GM18867 (cell line): ENCODE measurements at regions not wholly inside any gene's neighbourhood (a gene's known extent, or its start where the extent isn't known, plus 50 kb on each side); places are given as distances from the start of the nearest gene placed in this dataset.
"Not testable (repeated sequence)": the region's sequence is repeated elsewhere in the genome, so short reads cannot be mapped to it uniquely, and the experiment has no call there.

Source experiments
- ATAC-seq: cut with Tn5 transposase; IDR thresholded peaks from one replicate; pipeline ENCODE4 v1.9.1; 2021; ENCODE audit warnings: mild to moderate bottlenecking, moderate library complexity; ENCODE audit not compliant: unreplicated experiment

DNA sequence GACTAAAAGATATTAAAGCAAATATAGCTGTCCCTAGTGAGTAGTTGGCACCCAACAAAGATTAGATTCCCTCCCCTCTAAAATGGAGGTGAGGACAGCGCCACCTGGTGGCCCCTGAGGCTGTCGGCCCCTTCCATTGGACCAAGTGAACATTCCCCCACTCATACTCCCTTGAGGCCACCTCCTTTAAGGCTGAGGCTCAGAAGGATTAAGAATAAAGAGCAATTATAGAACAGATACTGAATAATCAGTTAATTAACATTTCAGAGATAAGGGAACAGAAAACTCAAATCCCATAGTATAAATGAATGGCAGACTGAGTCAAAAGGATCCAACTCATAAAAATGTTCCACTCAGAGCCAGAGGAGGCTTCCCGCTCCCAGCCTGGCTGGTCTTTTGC, 130.4 kb upstream of the GHITM start:
- peak; percentile 63 for ATAC-seq

DNA sequence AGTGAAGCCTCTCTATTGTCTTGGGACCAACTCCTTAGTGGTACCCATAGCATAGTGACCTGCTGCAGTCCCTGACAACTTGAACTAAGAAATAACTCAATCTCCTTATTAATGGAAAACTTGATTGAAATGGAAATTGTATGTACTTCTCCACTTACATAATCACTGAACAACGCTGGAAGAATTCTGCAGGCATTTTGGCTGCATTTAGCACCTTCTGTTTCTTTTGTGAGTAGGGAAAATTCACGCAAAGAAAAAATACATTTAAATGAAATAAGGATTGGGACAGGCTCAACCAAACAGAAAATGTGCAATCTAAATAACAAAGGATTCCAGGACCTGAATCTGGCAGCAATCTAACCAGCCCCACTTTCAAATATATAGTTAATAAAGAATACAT, 126.9 kb upstream of the GHITM start:
- no peak for ATAC-seq

DNA sequence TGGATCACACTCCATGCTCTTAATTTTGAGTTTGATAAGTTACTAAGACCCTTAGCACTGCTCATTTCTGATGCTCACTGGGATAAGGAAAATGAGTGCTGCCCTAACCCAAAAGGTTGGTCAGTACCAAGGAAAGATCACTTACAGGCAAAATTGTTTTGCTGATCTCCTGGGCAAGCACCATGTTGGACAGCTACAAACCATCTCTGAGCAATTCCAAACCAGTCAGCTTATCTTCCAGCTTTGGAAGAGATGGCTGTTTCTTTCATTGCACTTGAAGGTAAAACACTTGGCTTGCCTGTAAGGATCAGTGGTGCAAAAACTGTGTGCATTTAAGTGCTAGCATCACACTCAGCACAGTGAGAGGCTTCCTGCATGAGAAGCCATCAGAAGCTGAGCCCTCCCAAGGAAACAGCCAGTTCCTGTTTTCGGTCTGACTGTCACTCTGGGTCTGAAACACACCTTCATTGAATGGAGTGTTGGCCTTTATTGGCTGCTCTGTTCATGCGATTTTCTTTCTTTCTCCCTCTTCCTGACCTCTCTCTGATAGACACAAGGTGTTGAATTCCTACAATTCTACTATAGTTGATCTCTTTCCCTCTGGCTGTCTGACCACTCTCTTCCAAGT, 126.4 kb upstream of the GHITM start:
- peak; percentile 97 for ATAC-seq

DNA sequence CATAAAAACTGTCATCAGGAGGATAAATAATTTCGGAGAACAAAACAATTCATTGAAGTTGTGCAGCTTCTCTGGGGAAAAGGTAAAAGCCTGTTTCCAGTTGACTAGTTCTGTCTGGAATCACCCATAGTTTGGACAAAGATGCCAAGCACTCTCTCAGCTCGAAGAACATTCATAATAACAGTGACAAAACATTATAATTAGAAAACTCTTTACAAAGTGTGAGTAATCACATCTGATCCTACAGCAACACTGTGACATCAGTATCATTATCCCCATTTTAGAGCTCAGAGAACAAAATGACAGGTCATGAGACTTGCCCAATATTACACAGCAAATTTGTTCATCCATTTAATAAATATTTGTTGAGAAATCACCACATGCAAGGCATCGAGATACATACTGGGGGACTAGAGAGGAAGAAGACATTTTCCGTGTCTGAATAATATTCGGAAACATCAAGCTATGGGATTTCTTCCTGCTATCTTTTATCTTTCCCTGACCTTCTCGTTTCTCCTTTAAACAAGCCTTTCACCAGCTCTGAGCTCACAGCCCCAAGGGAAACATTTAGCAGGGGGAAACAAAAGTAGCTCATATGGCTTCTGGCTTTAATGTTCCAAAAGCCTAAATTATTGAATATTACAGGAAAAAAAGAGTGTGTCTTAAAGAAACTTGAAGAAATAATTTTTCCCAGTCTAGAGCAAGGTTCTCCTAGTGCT, 123.3 kb upstream of the GHITM start:
- no peak for ATAC-seq

DNA sequence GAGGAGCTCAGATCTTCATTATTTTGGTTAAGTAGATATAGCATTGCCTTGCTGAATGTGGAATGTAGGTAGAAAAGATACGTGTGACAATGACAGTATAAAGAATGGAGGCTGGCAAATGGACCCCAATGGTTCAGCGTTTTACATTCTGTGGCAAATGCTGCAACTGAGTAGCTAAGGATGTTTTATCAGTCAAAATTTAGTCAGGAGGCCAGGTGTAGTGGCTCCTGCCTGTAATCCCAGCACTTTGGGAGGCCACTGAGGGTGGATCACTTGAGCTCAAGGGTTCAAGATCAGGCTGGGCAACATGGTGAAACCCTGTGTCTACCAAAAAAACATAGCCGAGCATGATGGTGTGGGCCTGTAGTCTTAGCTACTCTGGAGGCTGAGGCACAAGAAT, 120.5 kb upstream of the GHITM start:
- ATAC-seq, result no peak

DNA sequence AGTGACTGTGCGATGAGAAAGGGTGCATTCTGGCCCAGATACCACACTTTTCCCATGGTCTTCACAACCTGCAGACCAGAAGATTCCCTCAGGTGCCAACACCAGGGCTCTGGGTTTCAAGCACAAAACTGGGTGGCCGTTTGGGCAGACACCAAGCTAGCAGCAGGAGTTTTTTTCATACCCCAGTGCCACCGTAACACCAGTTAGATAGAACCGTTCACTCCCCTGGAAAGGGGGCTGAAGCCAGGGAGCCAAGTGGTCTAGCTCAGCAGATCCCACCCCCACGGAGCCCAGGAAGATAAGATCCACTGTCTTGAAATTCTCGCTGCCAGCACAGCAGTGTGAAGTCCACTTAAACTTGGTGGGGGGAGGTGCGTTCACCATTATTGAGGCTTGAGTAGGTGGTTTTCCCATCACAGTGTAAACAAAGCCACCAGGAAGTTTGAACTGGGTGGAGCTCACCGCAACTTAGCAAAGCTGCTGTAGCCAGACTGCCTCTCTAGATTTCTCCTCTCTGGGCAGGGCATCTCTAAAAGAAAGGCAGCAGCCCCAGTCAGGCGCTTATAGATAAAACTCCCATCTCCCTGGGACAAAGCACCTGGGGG, 119.4 kb upstream of the GHITM start:
- not testable (repeated sequence) for ATAC-seq

DNA sequence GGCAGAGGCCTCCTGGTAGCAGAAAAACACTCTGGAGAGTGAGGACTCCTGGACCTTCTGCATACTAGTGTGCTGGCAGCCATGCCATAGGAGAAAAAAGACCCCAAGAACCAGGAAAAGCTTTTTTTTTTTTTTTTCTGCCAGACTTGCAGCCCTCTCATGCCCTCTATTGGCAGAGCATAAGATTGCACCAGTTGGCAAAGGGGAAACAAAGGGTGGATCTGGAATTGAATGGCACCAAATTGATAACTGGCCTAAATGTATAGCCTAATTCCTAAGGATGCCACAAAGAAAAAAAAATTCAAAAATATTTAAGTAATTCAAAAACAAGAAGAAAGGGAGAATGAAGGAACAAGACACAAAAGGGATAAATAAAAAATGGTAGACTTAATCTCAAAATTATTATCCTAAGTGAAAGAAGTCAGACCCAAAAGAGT, 112.5 kb upstream of the GHITM start:
- no peak for ATAC-seq

DNA sequence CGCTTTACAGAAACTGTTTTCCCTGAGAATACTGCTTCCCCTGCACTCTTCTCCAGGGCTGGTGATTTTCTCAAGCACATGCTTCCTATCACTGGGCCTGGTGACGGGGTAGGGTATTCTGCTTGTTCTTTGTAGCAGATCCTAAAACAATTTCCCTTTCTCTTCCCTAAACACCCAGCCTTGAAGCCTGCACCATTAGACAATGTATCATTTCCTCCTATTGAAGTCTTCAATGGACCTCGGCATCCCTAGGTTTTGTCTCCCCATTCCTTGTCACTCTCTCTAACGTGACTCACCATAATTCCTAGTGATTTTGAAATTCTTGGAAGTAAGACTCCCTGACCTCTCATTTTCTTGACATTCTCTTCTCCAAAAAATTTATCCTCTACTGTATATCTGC, 109.5 kb upstream of the GHITM start:
- no peak for ATAC-seq

DNA sequence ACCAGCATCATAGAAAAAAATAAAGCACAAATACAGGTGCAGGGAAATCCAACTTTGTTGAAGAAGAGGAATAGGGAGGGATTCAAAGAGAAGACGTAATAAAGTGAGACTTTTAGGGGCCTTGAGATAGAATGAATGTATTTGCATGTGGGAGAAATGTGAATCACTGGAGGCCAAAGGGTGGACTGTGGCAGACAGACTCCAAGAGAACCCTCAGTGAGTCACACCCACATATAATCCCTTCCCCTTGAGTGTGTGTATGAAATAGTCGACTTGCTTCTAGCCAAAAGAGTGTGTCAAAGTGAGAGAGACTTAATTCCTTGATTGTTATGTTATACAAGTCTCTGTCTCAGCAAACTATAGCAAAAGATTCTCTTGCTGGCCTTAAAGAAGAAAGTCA, 101.3 kb upstream of the GHITM start:
- ATAC-seq, result no peak

DNA sequence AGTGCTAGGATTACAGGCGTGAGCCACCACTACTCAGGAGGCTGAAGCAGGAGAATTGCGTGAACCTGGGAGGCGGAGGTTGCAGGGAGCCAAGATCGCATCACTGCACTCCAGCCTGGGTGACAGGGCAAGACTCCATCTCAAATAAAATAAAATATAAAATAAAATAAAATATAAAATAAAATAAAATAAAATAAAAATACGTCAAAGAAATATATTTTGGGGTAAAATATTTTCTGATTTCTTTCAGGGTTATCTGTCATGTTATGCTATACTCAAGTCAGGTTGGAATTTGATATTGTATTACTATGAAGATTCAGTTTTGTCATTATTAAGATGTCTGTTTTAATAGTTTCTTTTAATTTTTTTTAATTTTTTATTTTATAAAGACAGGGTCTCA, 99.4 kb upstream of the GHITM start:
- no peak for ATAC-seq

DNA sequence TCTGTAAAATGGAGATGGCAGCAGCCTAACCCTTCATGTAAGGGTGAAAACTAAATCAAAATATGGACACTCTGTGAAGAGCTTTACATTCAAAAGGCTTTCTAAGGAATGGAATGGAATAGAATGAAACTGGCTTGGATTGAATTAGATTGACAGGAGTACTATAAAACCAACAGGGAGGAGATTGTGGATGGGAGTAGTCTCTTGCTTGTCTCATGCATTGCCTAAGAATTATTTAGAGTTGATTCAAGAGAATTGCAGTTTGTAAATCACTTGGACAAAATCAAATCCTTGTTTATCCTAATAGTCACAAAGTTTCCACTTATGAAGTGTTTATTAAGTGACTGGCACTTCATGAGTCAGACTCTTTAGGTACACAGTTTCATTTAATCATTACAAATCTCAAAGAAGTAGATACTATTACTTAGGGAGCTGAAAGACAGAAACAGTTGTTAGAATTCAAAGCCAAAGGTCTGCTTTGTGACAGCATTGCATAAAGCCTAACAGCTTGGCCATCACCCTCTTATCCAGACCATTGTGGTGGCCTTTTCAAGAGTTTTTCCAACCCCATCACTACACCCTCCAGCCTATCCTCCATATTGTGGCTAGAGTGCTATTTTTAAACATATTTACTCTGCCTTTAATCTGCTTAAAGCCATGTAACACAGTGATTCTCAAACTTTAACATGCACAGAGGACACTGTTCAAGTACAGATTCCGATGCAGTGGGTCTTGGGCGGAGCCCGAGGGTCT, 91.9 kb upstream of the GHITM start:
- no peak for ATAC-seq

DNA sequence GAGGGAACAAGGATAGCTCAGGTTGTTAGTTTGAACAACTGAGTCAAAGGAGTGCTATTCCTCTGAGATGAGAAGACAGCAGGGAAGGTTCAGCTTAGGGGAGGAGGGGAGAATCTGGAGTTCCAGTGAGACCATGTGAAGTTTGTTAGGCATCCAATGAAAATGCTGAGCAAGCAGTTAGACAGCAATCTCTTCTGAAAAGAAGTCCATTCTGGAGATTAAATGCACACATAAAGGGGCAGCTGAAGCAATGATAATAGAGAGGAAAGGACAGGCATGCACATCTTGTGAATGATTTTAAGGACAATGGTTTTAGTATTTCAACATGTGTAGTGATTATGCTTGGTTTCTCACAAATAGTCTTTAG, 89.7 kb upstream of the GHITM start:
- no peak for ATAC-seq

DNA sequence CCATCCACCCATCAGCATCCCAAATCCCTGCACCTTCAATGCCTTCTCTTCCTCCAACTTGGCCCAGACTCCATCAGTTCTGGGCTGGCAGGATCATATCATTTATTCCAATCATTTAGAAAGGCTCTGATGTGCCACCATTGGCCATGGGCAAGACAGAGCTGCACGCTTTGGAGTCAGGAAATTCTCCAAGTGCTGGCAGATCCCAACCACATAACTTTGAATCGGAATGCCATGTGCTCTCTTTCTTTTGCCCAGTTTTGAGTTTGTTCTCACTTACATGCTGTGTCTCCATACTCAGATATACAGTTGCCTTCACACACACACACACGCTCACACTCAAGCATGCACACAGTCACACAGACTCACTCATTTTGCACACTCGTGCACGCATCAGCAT, 85.7 kb upstream of the GHITM start:
- ATAC-seq, result no peak

DNA sequence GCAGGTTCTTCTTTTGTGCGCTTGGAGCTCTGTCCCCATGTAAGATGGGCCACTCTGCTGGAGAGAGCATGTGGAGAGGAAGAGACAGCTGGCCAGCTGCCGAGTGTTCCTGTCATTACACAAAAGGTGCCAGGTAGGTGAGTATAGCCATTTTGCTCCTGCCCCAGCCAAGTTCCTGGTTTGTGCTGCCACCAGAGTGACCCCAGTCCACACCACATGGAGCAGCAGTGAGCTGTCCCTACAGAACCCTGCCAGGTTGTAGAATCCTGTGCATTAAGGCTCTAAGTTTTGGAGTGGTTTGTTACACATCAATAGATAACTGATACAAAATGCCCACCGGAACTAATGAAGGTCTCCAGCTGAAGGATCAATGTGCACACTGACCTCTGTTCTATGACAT, 84.6 kb upstream of the GHITM start:
- no peak for ATAC-seq

DNA sequence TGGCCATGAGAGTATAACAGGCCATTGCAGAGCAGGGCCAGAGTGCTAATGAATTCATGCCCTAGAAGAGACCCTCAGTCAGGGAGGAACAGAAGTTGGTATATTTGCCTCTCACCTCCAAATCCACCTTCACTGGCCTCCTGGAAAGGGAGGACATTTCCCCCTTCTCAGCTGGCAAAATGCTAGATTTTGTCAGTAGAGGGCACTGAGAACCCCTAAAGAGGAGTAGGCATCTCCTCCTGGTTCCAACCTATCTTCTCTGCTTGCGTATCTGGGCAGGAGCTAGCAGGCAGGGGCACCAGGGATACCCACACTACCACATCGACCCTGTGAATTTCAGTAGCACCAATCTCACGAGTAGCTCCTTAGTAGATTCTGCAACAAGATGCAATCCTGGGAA, 79.8 kb upstream of the GHITM start:
- ATAC-seq, result no peak

DNA sequence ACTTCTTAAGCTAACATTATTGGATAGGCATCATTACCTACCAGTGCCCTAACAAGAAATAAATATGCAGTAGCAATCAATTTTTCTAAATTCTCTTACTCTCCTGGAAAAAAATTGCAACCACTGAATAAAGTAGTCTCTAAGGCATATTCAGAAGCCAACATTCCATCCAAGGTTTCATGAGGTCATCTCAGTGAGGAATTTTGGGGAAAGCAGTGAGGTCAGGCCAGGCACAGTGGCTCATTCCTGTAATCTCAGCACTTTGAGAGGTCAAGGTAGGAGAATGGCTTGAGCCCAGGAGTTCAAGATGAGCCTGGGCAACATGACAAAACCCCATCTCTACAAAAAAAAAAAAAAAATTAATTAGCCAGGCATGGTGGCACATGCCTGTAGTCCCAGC, 75.9 kb upstream of the GHITM start:
- ATAC-seq, result no peak

DNA sequence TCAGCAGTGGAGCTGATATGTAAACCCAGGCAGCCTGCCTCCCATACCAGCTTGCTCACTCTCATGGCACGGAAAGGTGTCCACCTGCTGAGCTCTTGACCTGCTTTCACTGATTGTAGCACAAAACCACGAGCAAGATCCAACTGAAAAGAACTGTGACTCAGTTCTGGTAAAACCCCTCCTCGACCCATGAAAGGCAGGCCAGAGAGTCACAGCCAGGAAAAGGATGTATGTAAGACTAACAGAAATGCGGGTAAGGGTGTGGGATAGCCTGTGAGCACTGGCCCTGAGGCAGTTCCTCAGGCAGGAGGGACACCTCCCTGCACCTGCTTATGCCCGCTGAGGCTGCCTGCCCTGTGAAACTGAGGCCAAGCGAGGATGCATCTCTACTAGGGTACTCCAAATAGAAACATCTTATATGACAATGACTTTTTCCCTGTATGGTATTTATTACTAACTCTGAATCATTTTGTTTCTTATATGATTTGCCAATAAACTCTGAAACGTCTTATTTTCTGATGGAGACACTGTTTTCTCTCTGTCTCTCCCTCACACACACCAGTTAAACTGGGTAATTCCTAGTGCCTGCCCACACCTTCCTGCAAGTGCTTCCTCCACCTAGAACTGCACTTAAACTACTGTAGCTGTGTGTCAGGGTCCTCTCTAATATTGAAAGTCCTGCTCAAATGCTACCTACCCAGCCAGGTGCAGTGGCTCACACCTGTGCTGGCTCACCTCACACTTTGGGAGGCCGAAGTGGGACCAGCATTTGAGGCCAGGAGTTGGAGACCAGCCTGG, 73.3 kb upstream of the GHITM start:
- ATAC-seq, result no peak

DNA sequence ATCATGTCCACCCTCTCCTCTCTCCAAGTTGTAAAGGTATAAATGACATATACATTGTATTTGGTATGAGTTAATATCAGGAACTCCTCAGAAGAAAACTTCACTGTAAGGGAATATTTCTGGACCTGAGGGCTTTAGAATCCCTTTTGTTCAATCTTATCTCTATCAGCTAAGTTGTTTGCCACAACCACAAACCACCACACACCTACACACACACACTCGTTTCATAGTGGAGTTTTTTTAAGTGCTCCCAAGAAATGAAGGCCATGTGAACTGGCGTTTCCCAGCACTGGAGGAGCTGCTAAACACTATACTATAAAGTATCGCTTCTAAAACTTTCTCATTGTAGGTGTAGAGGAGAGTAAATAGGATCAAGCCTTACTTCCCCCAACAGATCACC, 64.8 kb upstream of the GHITM start:
- ATAC-seq, result no peak

DNA sequence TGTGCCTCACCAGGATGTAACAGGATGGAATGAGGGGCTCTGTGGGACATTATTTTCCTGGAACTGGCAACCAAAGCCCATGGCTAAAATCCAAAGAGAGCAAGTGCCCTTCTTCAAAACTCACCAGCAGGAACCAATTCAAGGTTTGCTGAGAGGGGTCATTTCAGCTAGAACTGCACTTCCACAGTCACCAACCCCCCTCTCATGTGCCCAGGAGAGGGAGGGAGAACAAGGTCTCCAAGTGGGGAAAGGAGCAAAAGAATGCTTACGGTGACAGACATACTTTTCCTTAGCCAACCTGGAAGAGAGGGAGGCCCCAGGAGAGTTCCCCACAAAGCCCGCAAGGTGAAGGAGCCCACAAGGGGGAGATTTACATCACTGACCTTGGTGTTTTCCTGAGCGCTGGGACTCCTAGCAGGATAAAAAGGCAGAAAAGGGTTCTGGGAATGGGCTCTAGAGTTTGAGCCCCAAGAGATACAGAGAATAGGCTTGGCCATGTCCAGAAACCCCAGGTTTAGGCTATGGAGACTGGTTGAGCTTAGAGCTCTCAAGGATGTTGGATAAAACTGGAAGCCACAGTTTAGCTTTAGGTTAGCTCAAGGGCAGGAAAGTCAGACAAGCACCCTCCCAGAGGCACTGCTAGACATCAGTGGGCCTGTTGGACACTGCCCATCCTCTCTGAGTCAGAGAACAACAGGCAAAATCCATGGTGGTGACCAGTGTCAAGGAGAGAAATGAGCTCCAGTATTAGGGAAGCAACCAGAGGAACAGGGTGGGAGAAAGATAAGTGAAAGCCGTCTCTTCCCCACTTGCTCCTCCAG, 63.9 kb upstream of the GHITM start:
- no peak for ATAC-seq

DNA sequence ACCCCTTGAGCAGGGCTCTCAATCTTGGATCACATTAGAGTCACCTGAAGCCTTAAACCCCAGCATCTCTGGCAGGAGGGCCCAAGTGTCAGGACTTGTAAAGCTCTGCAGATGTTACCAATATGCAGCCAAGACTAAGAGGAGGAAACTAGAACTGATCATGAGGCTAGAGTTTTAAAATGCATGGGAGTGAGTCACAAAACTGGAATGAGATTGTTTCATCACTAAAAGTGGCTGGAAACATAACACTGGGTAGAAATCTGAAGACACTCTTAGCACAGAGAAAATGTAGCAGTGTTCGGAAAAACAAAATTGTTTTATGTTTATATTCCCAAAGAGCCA, 63.3 kb upstream of the GHITM start:
- no peak for ATAC-seq
